NCI-H1436 (cell line): ENCODE measurements at regions not wholly inside any gene's neighbourhood (a gene's known extent, or its start where the extent isn't known, plus 50 kb on each side); places are given as distances from the start of the nearest gene placed in this dataset.
"Not testable (repeated sequence)": the region's sequence is repeated elsewhere in the genome, so short reads cannot be mapped to it uniquely, and the experiment has no call there.

ENCODE experiments used
- DNase-seq: peaks from one replicate; lab custom pipeline; 2025; lab: John Stamatoyannopoulos, UW

DNA sequence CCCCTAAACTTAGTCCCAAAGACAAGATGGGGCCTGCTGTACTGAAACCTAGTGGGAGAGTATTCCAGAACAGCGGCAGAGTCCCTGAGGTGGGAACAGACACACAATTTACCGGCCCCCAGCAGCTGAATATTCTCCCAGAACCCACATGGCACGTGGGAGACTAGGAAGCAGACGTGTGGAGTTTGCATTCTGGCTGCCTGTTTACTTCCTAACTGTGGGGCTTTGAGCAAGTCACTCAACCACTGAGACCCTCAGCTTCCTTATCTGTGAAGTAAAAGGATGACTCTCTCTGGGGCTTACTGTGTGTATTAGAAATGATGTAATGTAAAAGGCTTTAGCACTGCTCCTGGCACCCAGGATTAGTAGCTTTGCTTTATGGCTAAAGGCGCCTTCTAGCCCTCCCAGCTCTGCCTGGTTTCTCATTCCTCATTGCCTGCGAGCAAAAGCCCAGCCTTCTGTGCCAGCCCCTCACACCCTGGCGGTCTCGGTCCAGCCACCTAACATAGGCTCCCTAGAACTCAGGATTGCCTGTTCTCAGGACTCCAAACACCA is 353.1 kb downstream of the CDC5L start:
- no peak for DNase-seq

- DNase-seq, result no peak
These were observed 354.7 kb downstream of the CDC5L start for GRCh38 chr6:44742201-44742600.

GRCh38 chr6:44742828-44743372 is 355.4 kb downstream of the CDC5L start:
- no peak for DNase-seq

DNA sequence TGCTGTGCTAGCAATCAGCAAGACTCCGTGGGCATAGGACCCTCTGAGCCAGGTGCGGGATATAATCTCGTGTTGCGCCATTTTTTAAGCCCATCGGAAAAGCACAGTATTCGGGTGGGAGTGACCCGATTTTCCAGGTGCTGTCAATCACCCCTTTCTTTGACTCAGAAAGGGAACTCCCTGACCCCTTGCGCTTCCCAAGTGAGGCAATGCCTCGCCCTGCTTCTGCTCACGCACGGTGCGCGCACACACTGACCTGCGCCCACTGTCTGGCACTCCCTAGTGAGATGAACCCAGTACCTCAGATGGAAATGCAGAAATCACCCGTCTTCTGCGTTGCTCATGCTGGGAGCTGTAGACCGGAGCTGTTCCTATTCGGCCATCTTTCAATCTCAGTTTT is 372.6 kb downstream of the CDC5L start:
- DNase-seq, result not testable (repeated sequence)

GRCh38 chr6:44761046-44761445 is 373.5 kb downstream of the CDC5L start:
- DNase-seq, result no peak

- no peak for DNase-seq
These were observed 375.0 kb downstream of the CDC5L start for GRCh38 chr6:44762496-44762895.

- DNase-seq, result no peak
These were observed 384.3 kb downstream of the CDC5L start for GRCh38 chr6:44771647-44772415.

DNA sequence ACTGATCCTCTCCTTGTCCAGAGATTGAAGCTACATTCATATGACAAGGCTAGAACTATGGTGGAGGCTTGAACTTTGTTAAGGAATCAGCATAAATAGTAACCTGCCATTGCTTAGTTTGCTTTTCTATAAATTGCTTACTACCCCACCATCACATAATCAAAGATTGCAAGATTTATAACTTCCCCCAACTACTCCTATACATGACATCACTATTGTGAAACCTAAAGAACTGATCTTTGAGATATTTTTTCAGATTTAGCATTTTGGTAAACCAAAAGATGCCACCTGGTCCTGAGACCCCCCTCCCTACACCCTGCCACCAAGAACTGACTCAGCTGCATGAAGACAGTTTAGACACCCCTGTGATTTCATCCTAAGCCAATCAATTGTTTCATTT is 385.3 kb downstream of the CDC5L start:
- no peak for DNase-seq

DNA sequence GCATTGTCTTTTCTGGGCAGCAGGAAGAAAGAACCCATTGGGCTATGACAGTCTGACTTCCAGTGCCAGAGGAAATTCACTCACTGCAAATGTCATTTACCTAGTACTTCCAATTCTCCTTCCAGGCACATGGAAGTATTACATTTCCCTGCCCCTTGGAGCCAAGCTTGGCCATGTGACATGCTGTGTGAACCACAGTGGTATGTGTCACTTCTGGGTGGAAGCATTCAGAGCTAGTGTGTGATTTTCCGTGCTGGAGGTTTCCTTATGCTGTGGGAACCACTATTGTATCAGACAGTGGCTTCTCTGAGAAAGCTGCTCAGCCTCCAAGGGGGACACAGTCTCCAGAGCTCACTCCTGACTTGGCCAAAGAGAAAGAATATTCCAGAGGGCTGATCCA is 387.6 kb downstream of the CDC5L start:
- no peak for DNase-seq

DNA sequence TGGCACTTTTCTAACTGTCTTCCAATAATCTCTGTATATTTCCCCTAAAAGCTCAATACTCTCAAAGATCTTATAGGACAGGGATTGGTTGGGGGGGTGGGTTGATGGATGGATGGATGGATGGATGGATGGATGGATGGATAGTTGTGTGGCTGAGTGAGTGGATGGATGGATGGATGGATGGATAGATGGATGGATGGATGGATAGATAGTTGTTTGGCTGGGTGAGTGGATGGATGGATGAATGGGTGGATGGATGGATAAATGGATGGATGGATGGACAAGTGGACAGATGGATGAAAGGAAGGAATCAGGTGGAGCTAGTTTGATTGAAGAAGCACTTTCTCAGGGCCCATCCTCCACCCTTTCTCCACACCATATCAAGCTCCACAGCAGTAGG is 388.8 kb downstream of the CDC5L start:
- no peak for DNase-seq

DNA sequence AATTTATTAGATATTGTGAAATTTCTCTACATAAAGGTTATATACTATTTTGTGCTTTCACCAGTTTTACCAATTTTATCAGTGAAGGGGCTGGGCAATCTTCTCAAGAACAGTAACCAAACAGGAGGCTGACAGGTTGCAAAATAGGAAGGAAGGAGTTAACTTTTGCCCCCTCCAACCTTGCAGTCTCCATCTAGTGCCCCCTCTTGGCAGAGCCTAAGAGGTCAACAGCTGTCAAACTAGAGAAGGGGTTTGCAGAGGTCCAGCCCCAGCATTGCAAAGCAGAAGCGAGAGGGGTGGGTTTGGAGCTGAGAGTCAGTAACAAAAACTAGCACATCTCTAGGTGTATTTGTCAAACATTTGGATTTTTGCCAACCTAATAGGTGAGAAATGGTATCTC is 391.0 kb downstream of the CDC5L start:
- DNase-seq, result no peak
